Right cardiac atrium (tissue), 5 donors: ENCODE measurements at regions not wholly inside any gene's neighbourhood (a gene's known extent, or its start where the extent isn't known, plus 50 kb on each side); places are given as distances from the start of the nearest gene placed in this dataset.

Experiments used
- ATAC-seq, 2 donors: fragments of 200-7000 bp; cut with Tn5 transposase; one replicate each; pipeline versions ENCODE4 v1.8.0 to v1.9.1; 2020; ENCODE audit warnings: moderate library complexity in 2 of 2, mild to moderate bottlenecking in 1 of 2
- DNase-seq, 3 donors: peaks; one replicate each; pipeline ENCODE4 v3.0.0-alpha.2; 2020
- H3K27ac ChIP-seq: one replicate; pipeline ENCODE4 v1.5.1; 2013; ENCODE audit warnings: mild to moderate bottlenecking, low read length, control low read depth, moderate library complexity
- H3K27me3 ChIP-seq: one replicate; pipeline ENCODE4 v1.6.1; 2013; ENCODE audit not compliant: control insufficient read depth, insufficient read depth
- H3K4me1 ChIP-seq: one replicate; pipeline ENCODE4 v1.6.1; 2013; ENCODE audit warnings: low read length; ENCODE audit not compliant: control insufficient read depth, insufficient read depth
- H3K4me3 ChIP-seq: one replicate; pipeline ENCODE4 v1.5.1; 2013; ENCODE audit warnings: low read length, control low read depth
- H3K9me3 ChIP-seq: one replicate; pipeline ENCODE4 v1.6.1; 2013; ENCODE audit warnings: low read length; ENCODE audit not compliant: control insufficient read depth
- WGBS: extraction: QIAGEN DNeasy Blood & Tissue Kit; methylation state at CpG from one replicate; pipeline ENCODE4 v1.1.7; 2013; 5-methylcytosine and 5-hydroxymethylcytosine counted together
- intact Hi-C, 4 donors: fragments of 100-400 bp; cut with DNase I; formaldehyde crosslinking; loops; one replicate each; pipeline versions ENCODE4 v1.11.0 to v1.14.0; 2022 to 2023
- donor health status: healthy with polysubstance abuse.
- donor health status: DM: no; HTN: yes; CAD: no.
- donor health status: DM: no; HTN: no; CAD: no.
- donor health status: DM: no; HTN: yes; CAD: no; lungs with severe emphysema.
- donor health status: DM: yes; HTN: yes; CAD: no.

DNA sequence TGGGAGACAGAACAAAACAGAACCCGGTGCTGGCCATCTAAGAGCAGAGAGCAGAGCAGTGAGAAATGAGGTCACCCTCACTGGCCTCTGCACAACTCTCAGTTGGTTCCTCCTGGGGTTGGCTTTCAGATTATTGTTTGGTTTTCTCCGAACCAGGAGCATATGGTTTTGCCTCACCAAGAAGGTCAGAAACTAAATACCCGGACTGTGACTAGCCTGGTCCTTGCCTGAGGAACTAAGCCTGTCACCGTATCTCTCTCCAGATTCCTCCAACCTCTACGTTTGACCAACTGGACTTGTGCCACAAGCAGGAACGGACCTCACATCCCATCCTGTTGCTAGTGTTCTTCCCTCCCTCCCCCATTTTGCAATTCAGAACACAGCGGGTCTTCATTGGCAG is 450.4 kb upstream of the JARID2 start:
- no peak overlapping the region for H3K27ac ChIP-seq
- H3K27me3 ChIP-seq, result no peaks in the 10 kb centered on the region
- peaks cover 2% of the 10 kb centered on the region for H3K4me1 ChIP-seq
- 77% methylated on average over 7 of the region's 7 CpGs for WGBS
- intact Hi-C loops, result no loop called here
- DNase-seq (no peak), ATAC-seq (no peak)
- no peaks in the 10 kb centered on the region for H3K9me3 ChIP-seq
- no peak overlapping the region for H3K4me3 ChIP-seq

DNA sequence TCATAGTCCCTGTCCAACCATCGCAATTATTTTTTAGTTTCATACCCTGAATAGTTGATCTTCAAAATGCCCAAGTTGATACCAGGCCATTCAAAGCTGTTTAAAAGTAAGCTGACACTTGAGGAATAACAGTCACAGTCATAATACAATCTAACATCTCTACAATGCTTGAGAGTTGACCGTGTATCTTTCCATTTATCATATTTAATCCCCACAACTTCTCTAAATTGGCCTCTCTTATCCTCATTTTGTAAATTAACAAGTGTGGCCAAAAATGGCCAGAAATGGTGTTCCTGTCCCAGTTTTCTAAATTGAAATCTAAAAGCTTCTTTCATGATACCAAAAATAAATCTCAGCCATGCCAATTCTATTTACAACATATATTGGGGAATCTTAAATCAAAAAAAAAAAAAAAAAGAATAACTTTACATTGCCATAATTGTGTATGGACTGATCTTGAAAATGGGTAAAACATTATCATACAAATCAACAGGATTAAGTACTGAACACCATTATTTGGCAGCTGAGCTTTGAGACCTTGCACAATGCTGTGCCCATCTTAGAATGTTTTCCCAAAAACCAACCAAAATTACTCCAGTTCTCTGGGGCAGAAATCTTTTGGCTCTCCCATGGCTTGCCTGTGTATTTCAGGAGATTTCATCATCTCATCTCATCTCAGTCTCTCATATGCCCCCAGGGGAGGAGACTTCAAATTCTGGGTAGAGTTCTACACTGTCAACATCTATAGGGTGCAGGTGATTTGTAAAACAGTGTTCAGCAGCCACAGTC is 448.7 kb upstream of the JARID2 start:
- H3K4me1 ChIP-seq, result peaks cover 2% of the 10 kb centered on the region
- H3K27ac ChIP-seq, result peak overlapping the region; percentile 68
- no peaks in the 10 kb centered on the region for H3K9me3 ChIP-seq
- no peak for DNase-seq
- WGBS, result 52% methylated on average over 2 of the region's 2 CpGs
- no peak for ATAC-seq
- H3K27me3 ChIP-seq, result no peaks in the 10 kb centered on the region
- intact Hi-C loops, result no loop called here
- no peak overlapping the region for H3K4me3 ChIP-seq

DNA sequence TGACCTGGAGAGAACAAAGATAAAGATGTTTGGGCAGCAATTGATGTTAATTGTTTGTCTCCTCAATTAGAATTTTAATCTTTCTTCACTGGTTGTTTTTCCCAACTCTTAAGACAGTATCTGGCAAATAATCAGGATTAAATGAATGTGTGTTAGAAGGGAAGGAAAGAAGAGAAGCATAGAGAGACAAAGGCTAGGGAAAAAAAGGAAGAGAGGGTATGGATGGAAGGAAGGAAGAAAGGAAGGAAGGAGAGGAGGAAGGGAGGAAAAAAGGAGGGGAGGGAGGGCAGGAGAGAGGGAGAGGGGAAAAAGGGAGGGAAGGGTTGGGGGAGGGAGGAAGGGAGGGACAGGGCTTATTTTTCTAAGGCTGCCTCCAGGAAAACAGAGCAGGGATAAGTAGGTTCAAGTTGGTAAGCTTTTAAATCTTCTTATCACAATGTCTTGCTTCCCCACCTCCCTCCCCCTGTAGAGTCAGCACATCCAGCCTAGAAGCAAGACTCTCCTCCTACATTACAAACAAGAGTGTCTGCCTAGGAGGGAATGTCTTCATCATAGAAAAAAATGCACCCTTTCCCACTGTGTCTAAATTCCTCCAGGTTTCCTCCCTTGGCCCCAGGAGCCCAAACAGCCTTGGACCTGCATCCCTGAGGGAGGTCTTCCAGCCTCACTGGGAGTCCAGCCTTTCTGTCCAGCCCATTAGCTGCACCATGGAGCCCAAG is 447.8 kb upstream of the JARID2 start:
- Histone ChIP-seq H3K4me1 (peaks cover 2% of the 10 kb centered on the region), H3K4me3 (no peak overlapping the region), H3K9me3 (no peaks in the 10 kb centered on the region), H3K27ac (peak overlapping the region; percentile 68), H3K27me3 (no peaks in the 10 kb centered on the region)
- DNase-seq (no peak), ATAC-seq (no peak)
- intact Hi-C loops, result no loop called here

- H3K9me3 ChIP-seq, result no peaks in the 10 kb centered on the region
- intact Hi-C loops, result no loop called here
- no peak overlapping the region for H3K4me3 ChIP-seq
- no peak for ATAC-seq
- 96% methylated on average over 4 of the region's 4 CpGs for WGBS
- H3K4me1 ChIP-seq, result peaks cover 2% of the 10 kb centered on the region
- H3K27ac ChIP-seq, result no peak overlapping the region
- no peak for DNase-seq
- H3K27me3 ChIP-seq, result no peaks in the 10 kb centered on the region
Measured at GRCh38 chr6:14798594-14798982, 447.3 kb upstream of the JARID2 start.

GRCh38 chr6:14798996-14799588 is 446.8 kb upstream of the JARID2 start:
- intact Hi-C loops, result no loop called here
- no peak for DNase-seq
- Histone ChIP-seq H3K9me3 (no peaks in the 10 kb centered on the region), H3K27ac (no peak overlapping the region), H3K4me1 (peaks cover 2% of the 10 kb centered on the region), H3K27me3 (no peaks in the 10 kb centered on the region), H3K4me3 (no peak overlapping the region)
- WGBS, result 93% methylated on average over 2 of the region's 2 CpGs
- no peak for ATAC-seq

DNA sequence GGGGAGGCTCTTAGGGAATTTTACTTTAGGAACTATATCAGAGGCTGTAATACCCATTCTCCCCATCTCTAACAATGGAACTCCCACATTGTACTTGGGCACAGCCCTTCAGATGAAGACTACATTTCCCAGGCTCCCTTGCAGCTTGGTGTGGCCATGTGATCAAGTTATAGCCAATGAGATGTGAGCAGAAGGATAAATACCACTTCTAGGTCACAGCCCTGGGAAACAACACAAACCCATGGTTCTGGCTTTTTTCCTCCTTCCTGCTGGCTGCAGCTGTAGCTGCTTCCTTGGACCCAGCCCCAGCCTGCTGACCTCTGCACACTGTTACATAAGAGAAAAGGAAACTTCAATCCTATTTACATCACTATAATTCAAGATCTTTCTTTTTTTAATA is 445.9 kb upstream of the JARID2 start:
- ATAC-seq (peak; percentile 89 to 90), DNase-seq (peak; percentile 55 to 86 (median 80))
- Histone ChIP-seq H3K4me1 (peaks cover 3% of the 10 kb centered on the region), H3K4me3 (no peak overlapping the region), H3K9me3 (no peaks in the 10 kb centered on the region), H3K27ac (no peak overlapping the region), H3K27me3 (no peaks in the 10 kb centered on the region)
- intact Hi-C loops, result loop anchor here in 1 of 4 donors (5.0 kb wide), 1 partner anchor 442 kb away; no protein-coding TSS in a partner anchor

GRCh38 chr6:14802514-14803160 is 443.2 kb upstream of the JARID2 start:
- intact Hi-C loops, result loop anchor here in 1 of 4 donors (5.0 kb wide), 1 partner anchor 440 kb away; no protein-coding TSS in a partner anchor

GRCh38 chr6:14804001-14804784 is 441.7 kb upstream of the JARID2 start:
- peak in 1 of 3 donors; percentile 52 for DNase-seq
- Histone ChIP-seq H3K4me3 (no peak overlapping the region), H3K4me1 (peaks cover 4% of the 10 kb centered on the region), H3K27ac (no peak overlapping the region), H3K9me3 (no peaks in the 10 kb centered on the region), H3K27me3 (no peaks in the 10 kb centered on the region)
- no peak for ATAC-seq
- intact Hi-C loops, result loop anchor here in 1 of 4 donors (5.0 kb wide), 1 partner anchor 438 kb away; no protein-coding TSS in a partner anchor
- 67% methylated on average over 18 of the region's 18 CpGs for WGBS

More at GRCh38 chr6:14802514-14803160, 443.2 kb upstream of the JARID2 start:
- Histone ChIP-seq H3K4me3 (no peak overlapping the region), H3K27me3 (no peaks in the 10 kb centered on the region), H3K4me1 (peaks cover 4% of the 10 kb centered on the region), H3K9me3 (no peaks in the 10 kb centered on the region), H3K27ac (no peak overlapping the region)
- WGBS, result 87% methylated on average over 9 of the region's 9 CpGs
- ATAC-seq (no peak), DNase-seq (no peak)

DNA sequence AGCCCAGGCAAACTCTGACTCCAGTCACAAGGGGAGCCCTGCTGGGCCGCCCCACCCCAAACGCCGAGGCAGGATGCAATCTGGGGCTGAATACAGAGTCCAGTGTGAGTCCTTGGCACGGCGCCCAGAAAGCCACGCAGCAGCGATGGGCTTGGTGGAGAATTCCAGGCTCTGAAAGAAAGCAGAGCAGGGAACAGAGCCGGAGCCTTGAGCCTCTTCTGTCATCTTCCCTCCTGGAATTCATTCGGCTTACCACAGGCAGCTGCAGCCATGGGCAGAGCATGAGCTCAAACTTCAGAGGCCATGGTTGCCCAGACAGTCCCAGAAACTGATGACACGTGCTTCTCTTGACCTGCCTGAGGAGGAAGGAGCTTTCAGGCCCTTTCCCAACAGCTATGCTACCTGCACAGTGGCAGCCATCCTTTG is 441.1 kb upstream of the JARID2 start:
- H3K4me1 ChIP-seq, result peaks cover 4% of the 10 kb centered on the region
- ATAC-seq (peak; percentile 86 to 88), DNase-seq (peak; percentile 90 to 96 (median 95))
- no peaks in the 10 kb centered on the region for H3K27me3 ChIP-seq
- intact Hi-C loops, result loop anchor here in 1 of 4 donors (5.0 kb wide), 1 partner anchor 438 kb away; no protein-coding TSS in a partner anchor
- H3K4me3 ChIP-seq, result no peak overlapping the region
- 14% methylated on average over 10 of the region's 10 CpGs for WGBS
- H3K27ac ChIP-seq, result no peak overlapping the region
- H3K9me3 ChIP-seq, result no peaks in the 10 kb centered on the region

DNA sequence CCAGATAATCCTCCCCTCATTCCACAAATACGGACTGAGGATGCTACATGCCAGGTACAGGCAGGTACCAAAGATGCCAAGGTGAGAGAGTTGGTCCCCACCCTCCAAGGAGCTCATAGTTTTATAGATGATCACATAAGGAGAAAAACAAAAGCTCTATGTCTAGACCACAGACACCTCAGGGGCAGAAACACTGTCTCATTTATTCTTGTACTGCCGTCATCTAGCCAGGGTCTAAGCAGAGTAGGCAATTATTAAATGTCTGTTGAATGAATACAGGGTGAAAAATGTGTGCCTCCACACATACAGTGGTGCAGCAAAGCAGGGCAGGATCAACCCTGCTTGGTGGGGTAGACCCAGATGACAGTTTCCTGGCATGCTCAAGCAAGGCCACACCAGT is 439.8 kb upstream of the JARID2 start:
- intact Hi-C loops, result no loop called here
- DNase-seq, result no peak
- no peaks in the 10 kb centered on the region for H3K9me3 ChIP-seq
- 93% methylated on average over 2 of the region's 2 CpGs for WGBS
- peaks cover 4% of the 10 kb centered on the region for H3K4me1 ChIP-seq
- H3K27ac ChIP-seq, result no peak overlapping the region
- no peak overlapping the region for H3K4me3 ChIP-seq
- ATAC-seq, result no peak
- no peaks in the 10 kb centered on the region for H3K27me3 ChIP-seq
